ENCODE measurements at regions not wholly inside any gene's neighbourhood (a gene's known extent, or its start where the extent isn't known, plus 50 kb on each side); places are given as distances from the start of the nearest gene placed in this dataset.
A peak's percentile ranks its signal among the peaks of the same experiment; 100 is the strongest.
"Not testable (repeated sequence)": the region's sequence is repeated elsewhere in the genome, so short reads cannot be mapped to it uniquely, and the experiment has no call there.

GRCh38 chr16:66188917-66189725 lies 177.4 kb upstream of the CDH5 start:
- peak overlapping the region; percentile 74 for H3K27ac ChIP-seq (ENCODE audit: low read depth, low read length)
- peak in 5 of 6 donors; percentile 40 to 92 (median 50) for DNase-seq (ENCODE audit: low read depth in 4 of 6, low spot score in 6 of 6)
- no peaks in the 10 kb centered on the region for H3K36me3 ChIP-seq (ENCODE audit: control insufficient read depth, insufficient read depth, low read length)
- H3K4me1 ChIP-seq (ENCODE audit: control insufficient read depth, insufficient read depth, low read length), result peaks cover 12% of the 10 kb centered on the region
- H3K9me3 ChIP-seq (ENCODE audit: control insufficient read depth, insufficient read depth, low read length), result no peaks in the 10 kb centered on the region
- no peaks in the 10 kb centered on the region for H3K27me3 ChIP-seq (ENCODE audit: control insufficient read depth, insufficient read depth, low read length)
- no peak overlapping the region for H3K4me3 ChIP-seq (ENCODE audit: low read depth, low read length)
- 32% methylated on average over 10 of the region's 10 CpGs for WGBS (ENCODE audit: insufficient coverage)

- WGBS (ENCODE audit: insufficient coverage), result 71% methylated on average over 2 of the region's 4 CpGs
- H3K4me3 ChIP-seq (ENCODE audit: low read depth, low read length), result no peak overlapping the region
- H3K9me3 ChIP-seq (ENCODE audit: control insufficient read depth, insufficient read depth, low read length), result no peaks in the 10 kb centered on the region
- no peaks in the 10 kb centered on the region for H3K36me3 ChIP-seq (ENCODE audit: control insufficient read depth, insufficient read depth, low read length)
- no peaks in the 10 kb centered on the region for H3K27me3 ChIP-seq (ENCODE audit: control insufficient read depth, insufficient read depth, low read length)
- peaks cover 12% of the 10 kb centered on the region for H3K4me1 ChIP-seq (ENCODE audit: control insufficient read depth, insufficient read depth, low read length)
- H3K27ac ChIP-seq (ENCODE audit: low read depth, low read length), result no peak overlapping the region
- peak in 1 of 6 donors; percentile 55 for DNase-seq (ENCODE audit: low read depth in 4 of 6, low spot score in 6 of 6)
These were observed 180.2 kb upstream of the CDH5 start for GRCh38 chr16:66186251-66186785.

- H3K4me3 ChIP-seq (ENCODE audit: low read depth, low read length), result no peak overlapping the region
- 100% methylated on average over 3 of the region's 4 CpGs for WGBS (ENCODE audit: insufficient coverage)
- H3K36me3 ChIP-seq (ENCODE audit: control insufficient read depth, insufficient read depth, low read length), result no peaks in the 10 kb centered on the region
- H3K9me3 ChIP-seq (ENCODE audit: control insufficient read depth, insufficient read depth, low read length), result no peaks in the 10 kb centered on the region
- no peak overlapping the region for H3K27ac ChIP-seq (ENCODE audit: low read depth, low read length)
- H3K27me3 ChIP-seq (ENCODE audit: control insufficient read depth, insufficient read depth, low read length), result no peaks in the 10 kb centered on the region
- H3K4me1 ChIP-seq (ENCODE audit: control insufficient read depth, insufficient read depth, low read length), result no peaks in the 10 kb centered on the region
- DNase-seq (ENCODE audit: low read depth in 4 of 6, low spot score in 6 of 6), result no peak
These were observed 183.9 kb upstream of the CDH5 start for GRCh38 chr16:66182592-66182991.

GRCh38 chr16:66176731-66177130 lies 189.8 kb upstream of the CDH5 start:
- H3K9me3 ChIP-seq (ENCODE audit: control insufficient read depth, insufficient read depth, low read length), result no peaks in the 10 kb centered on the region
- WGBS (ENCODE audit: insufficient coverage), result 89% methylated on average over 2 of the region's 2 CpGs
- H3K4me3 ChIP-seq (ENCODE audit: low read depth, low read length), result no peak overlapping the region
- no peak overlapping the region for H3K27ac ChIP-seq (ENCODE audit: low read depth, low read length)
- DNase-seq (ENCODE audit: low read depth in 4 of 6, low spot score in 6 of 6), result no peak
- peaks cover 9% of the 10 kb centered on the region for H3K4me1 ChIP-seq (ENCODE audit: control insufficient read depth, insufficient read depth, low read length)
- no peaks in the 10 kb centered on the region for H3K36me3 ChIP-seq (ENCODE audit: control insufficient read depth, insufficient read depth, low read length)
- H3K27me3 ChIP-seq (ENCODE audit: control insufficient read depth, insufficient read depth, low read length), result no peaks in the 10 kb centered on the region

GRCh38 chr16:66176111-66176510 lies 190.4 kb upstream of the CDH5 start:
- H3K27ac ChIP-seq (ENCODE audit: low read depth, low read length), result no peak overlapping the region
- DNase-seq (ENCODE audit: low read depth in 4 of 6, low spot score in 6 of 6), result no peak
- H3K36me3 ChIP-seq (ENCODE audit: control insufficient read depth, insufficient read depth, low read length), result no peaks in the 10 kb centered on the region
- no peak overlapping the region for H3K4me3 ChIP-seq (ENCODE audit: low read depth, low read length)
- no peaks in the 10 kb centered on the region for H3K9me3 ChIP-seq (ENCODE audit: control insufficient read depth, insufficient read depth, low read length)
- H3K27me3 ChIP-seq (ENCODE audit: control insufficient read depth, insufficient read depth, low read length), result no peaks in the 10 kb centered on the region
- peaks cover 9% of the 10 kb centered on the region for H3K4me1 ChIP-seq (ENCODE audit: control insufficient read depth, insufficient read depth, low read length)
- WGBS (ENCODE audit: insufficient coverage), result 83% methylated on average over 5 of the region's 7 CpGs

- H3K27ac ChIP-seq (ENCODE audit: low read depth, low read length), result no peak overlapping the region
- no peaks in the 10 kb centered on the region for H3K36me3 ChIP-seq (ENCODE audit: control insufficient read depth, insufficient read depth, low read length)
- WGBS (ENCODE audit: insufficient coverage), result no CpG with 5 or more reads among the region's 4 CpGs
- no peaks in the 10 kb centered on the region for H3K27me3 ChIP-seq (ENCODE audit: control insufficient read depth, insufficient read depth, low read length)
- DNase-seq (ENCODE audit: low read depth in 4 of 6, low spot score in 6 of 6), result peak in 1 of 6 donors; percentile 51
- H3K4me3 ChIP-seq (ENCODE audit: low read depth, low read length), result no peak overlapping the region
- peaks cover 9% of the 10 kb centered on the region for H3K4me1 ChIP-seq (ENCODE audit: control insufficient read depth, insufficient read depth, low read length)
- H3K9me3 ChIP-seq (ENCODE audit: control insufficient read depth, insufficient read depth, low read length), result no peaks in the 10 kb centered on the region
These were observed 190.9 kb upstream of the CDH5 start for GRCh38 chr16:66175636-66176035.

GRCh38 chr16:66175058-66175457 lies 191.4 kb upstream of the CDH5 start:
- peaks cover 9% of the 10 kb centered on the region for H3K4me1 ChIP-seq (ENCODE audit: control insufficient read depth, insufficient read depth, low read length)
- H3K36me3 ChIP-seq (ENCODE audit: control insufficient read depth, insufficient read depth, low read length), result no peaks in the 10 kb centered on the region
- DNase-seq (ENCODE audit: low read depth in 4 of 6, low spot score in 6 of 6), result peak in 1 of 6 donors; percentile 33
- 100% methylated on average over 3 of the region's 5 CpGs for WGBS (ENCODE audit: insufficient coverage)
- no peaks in the 10 kb centered on the region for H3K27me3 ChIP-seq (ENCODE audit: control insufficient read depth, insufficient read depth, low read length)
- no peak overlapping the region for H3K4me3 ChIP-seq (ENCODE audit: low read depth, low read length)
- H3K9me3 ChIP-seq (ENCODE audit: control insufficient read depth, insufficient read depth, low read length), result no peaks in the 10 kb centered on the region
- H3K27ac ChIP-seq (ENCODE audit: low read depth, low read length), result no peak overlapping the region

- H3K4me3 ChIP-seq (ENCODE audit: low read depth, low read length); H3K27me3 ChIP-seq (ENCODE audit: control insufficient read depth, insufficient read depth, low read length); H3K4me1 ChIP-seq (ENCODE audit: control insufficient read depth, insufficient read depth, low read length); DNase-seq (ENCODE audit: low read depth in 4 of 6, low spot score in 6 of 6); H3K9me3 ChIP-seq (ENCODE audit: control insufficient read depth, insufficient read depth, low read length); H3K36me3 ChIP-seq (ENCODE audit: control insufficient read depth, insufficient read depth, low read length); H3K27ac ChIP-seq (ENCODE audit: low read depth, low read length): not testable (repeated sequence)
- 98% methylated on average over 6 of the region's 10 CpGs for WGBS (ENCODE audit: insufficient coverage)
These were observed 192.7 kb upstream of the CDH5 start for GRCh38 chr16:66173796-66174195.

- H3K4me3 ChIP-seq (ENCODE audit: low read depth, low read length); H3K27me3 ChIP-seq (ENCODE audit: control insufficient read depth, insufficient read depth, low read length); H3K27ac ChIP-seq (ENCODE audit: low read depth, low read length); DNase-seq (ENCODE audit: low read depth in 4 of 6, low spot score in 6 of 6); H3K9me3 ChIP-seq (ENCODE audit: control insufficient read depth, insufficient read depth, low read length); H3K4me1 ChIP-seq (ENCODE audit: control insufficient read depth, insufficient read depth, low read length); H3K36me3 ChIP-seq (ENCODE audit: control insufficient read depth, insufficient read depth, low read length): not testable (repeated sequence)
- WGBS (ENCODE audit: insufficient coverage), result 94% methylated on average over 3 of the region's 6 CpGs
These were observed 193.3 kb upstream of the CDH5 start for GRCh38 chr16:66173181-66173580.

GRCh38 chr16:66172463-66172862 lies 194.0 kb upstream of the CDH5 start:
- 53% methylated on average over 2 of the region's 4 CpGs for WGBS (ENCODE audit: insufficient coverage)

More at GRCh38 chr16:66172463-66172862, 194.0 kb upstream of the CDH5 start:
- DNase-seq (ENCODE audit: low read depth in 4 of 6, low spot score in 6 of 6), result no peak
- no peaks in the 10 kb centered on the region for H3K27me3 ChIP-seq (ENCODE audit: control insufficient read depth, insufficient read depth, low read length)
- H3K27ac ChIP-seq (ENCODE audit: low read depth, low read length), result no peak overlapping the region
- no peak overlapping the region for H3K4me3 ChIP-seq (ENCODE audit: low read depth, low read length)
- peaks cover 9% of the 10 kb centered on the region for H3K4me1 ChIP-seq (ENCODE audit: control insufficient read depth, insufficient read depth, low read length)
- H3K36me3 ChIP-seq (ENCODE audit: control insufficient read depth, insufficient read depth, low read length), result no peaks in the 10 kb centered on the region
- no peaks in the 10 kb centered on the region for H3K9me3 ChIP-seq (ENCODE audit: control insufficient read depth, insufficient read depth, low read length)
